ENCODE measurements at regions not wholly inside any gene's neighbourhood (a gene's known extent, or its start where the extent isn't known, plus 50 kb on each side); places are given as distances from the start of the nearest gene placed in this dataset.
"Not testable (repeated sequence)": the region's sequence is repeated elsewhere in the genome, so short reads cannot be mapped to it uniquely, and the experiment has no call there.

- CTCF ChIA-PET = no interaction called here
- Histone ChIP-seq H3K27ac (ENCODE audit: low read depth, low read length, poor library complexity, severe bottlenecking) (no peak overlapping the region), H3K4me1 (ENCODE audit: insufficient read depth, low read length, poor library complexity, severe bottlenecking) (no peaks in the 10 kb centered on the region), H3K27me3 (replicated peaks; ENCODE audit: insufficient read depth, low read depth, low read length, poor library complexity) (peaks cover 52% of the 10 kb centered on the region), H3K4me3 (ENCODE audit: low read depth, low read length, poor library complexity, severe bottlenecking) (no peak overlapping the region), H3K9me3 (ENCODE audit: low read depth, low read length, poor library complexity, severe bottlenecking) (no peaks in the 10 kb centered on the region), H3K36me3 (ENCODE audit: insufficient read depth, low read length, poor library complexity, severe bottlenecking) (no peaks in the 10 kb centered on the region)
- BruUV-seq (replicated peaks) = no TSS peak
- DNase-seq (ENCODE audit: low spot score) = no peak
- intact Hi-C loops (cut with micrococcal nuclease; ENCODE audit: unreplicated experiment) = no loop called here
- POLR2A ChIA-PET (ENCODE audit: low non-redundant PET) = no interaction called here
- TF ChIP-seq CTCF (conservative IDR thresholded peaks at IDR 0.05; ENCODE audit: low read depth, low read length) (no peak), EZH2 (IDR thresholded peaks at IDR 0.05; ENCODE audit: borderline replicate concordance, low read depth, low read length, poor library complexity, severe bottlenecking) (no peak)
Measured at GRCh38 chr10:117768333-117769042, 225.9 kb downstream of the EMX2 start.

GRCh38 chr10:117775526-117775925 is 233.0 kb downstream of the EMX2 start:
- no peaks in the 10 kb centered on the region for H3K36me3 ChIP-seq (ENCODE audit: insufficient read depth, low read length, poor library complexity, severe bottlenecking)
- POLR2A ChIA-PET (ENCODE audit: low non-redundant PET) = no interaction called here
- no peak for DNase-seq (ENCODE audit: low spot score)

GRCh38 chr10:117777222-117777621 is 234.7 kb downstream of the EMX2 start:
- H3K36me3 ChIP-seq (ENCODE audit: insufficient read depth, low read length, poor library complexity, severe bottlenecking); H3K4me1 ChIP-seq (ENCODE audit: insufficient read depth, low read length, poor library complexity, severe bottlenecking); H3K4me3 ChIP-seq (ENCODE audit: low read depth, low read length, poor library complexity, severe bottlenecking); CTCF ChIA-PET; intact Hi-C loops (cut with micrococcal nuclease; ENCODE audit: unreplicated experiment); H3K9me3 ChIP-seq (ENCODE audit: low read depth, low read length, poor library complexity, severe bottlenecking); POLR2A ChIA-PET (ENCODE audit: low non-redundant PET); BruUV-seq (replicated peaks); DNase-seq (ENCODE audit: low spot score); H3K27ac ChIP-seq (ENCODE audit: low read depth, low read length, poor library complexity, severe bottlenecking): not testable (repeated sequence)
- peaks cover 37% of the 10 kb centered on the region for H3K27me3 ChIP-seq (replicated peaks; ENCODE audit: insufficient read depth, low read depth, low read length, poor library complexity)

More at GRCh38 chr10:117775526-117775925, 233.0 kb downstream of the EMX2 start:
- intact Hi-C loops (cut with micrococcal nuclease; ENCODE audit: unreplicated experiment) = no loop called here
- CTCF ChIA-PET = no interaction called here
- Histone ChIP-seq H3K4me1 (ENCODE audit: insufficient read depth, low read length, poor library complexity, severe bottlenecking) (no peaks in the 10 kb centered on the region), H3K27me3 (replicated peaks; ENCODE audit: insufficient read depth, low read depth, low read length, poor library complexity) (peaks cover 47% of the 10 kb centered on the region), H3K4me3 (ENCODE audit: low read depth, low read length, poor library complexity, severe bottlenecking) (no peak overlapping the region), H3K9me3 (ENCODE audit: low read depth, low read length, poor library complexity, severe bottlenecking) (no peaks in the 10 kb centered on the region), H3K27ac (ENCODE audit: low read depth, low read length, poor library complexity, severe bottlenecking) (no peak overlapping the region)
- TF ChIP-seq EZH2 (IDR thresholded peaks at IDR 0.05; ENCODE audit: borderline replicate concordance, low read depth, low read length, poor library complexity, severe bottlenecking) (no peak), CTCF (conservative IDR thresholded peaks at IDR 0.05; ENCODE audit: low read depth, low read length) (no peak)
- no TSS peak for BruUV-seq (replicated peaks)

GRCh38 chr10:117778241-117778640 is 235.7 kb downstream of the EMX2 start:
- CTCF ChIA-PET = no interaction called here
- DNase-seq (ENCODE audit: low spot score) = no peak

More at GRCh38 chr10:117778241-117778640, 235.7 kb downstream of the EMX2 start:
- no TSS peak for BruUV-seq (replicated peaks)
- Histone ChIP-seq H3K27ac (ENCODE audit: low read depth, low read length, poor library complexity, severe bottlenecking) (no peak overlapping the region), H3K4me3 (ENCODE audit: low read depth, low read length, poor library complexity, severe bottlenecking) (no peak overlapping the region), H3K36me3 (ENCODE audit: insufficient read depth, low read length, poor library complexity, severe bottlenecking) (no peaks in the 10 kb centered on the region), H3K4me1 (ENCODE audit: insufficient read depth, low read length, poor library complexity, severe bottlenecking) (no peaks in the 10 kb centered on the region), H3K27me3 (replicated peaks; ENCODE audit: insufficient read depth, low read depth, low read length, poor library complexity) (peaks cover 31% of the 10 kb centered on the region), H3K9me3 (ENCODE audit: low read depth, low read length, poor library complexity, severe bottlenecking) (no peaks in the 10 kb centered on the region)
- intact Hi-C loops (cut with micrococcal nuclease; ENCODE audit: unreplicated experiment) = no loop called here
- no peak for TF ChIP-seq CTCF (conservative IDR thresholded peaks at IDR 0.05; ENCODE audit: low read depth, low read length)
- TF ChIP-seq EZH2 (IDR thresholded peaks at IDR 0.05; ENCODE audit: borderline replicate concordance, low read depth, low read length, poor library complexity, severe bottlenecking) = no peak
- POLR2A ChIA-PET (ENCODE audit: low non-redundant PET) = no interaction called here

Measured in A673 (cell line).